ENCODE measurements at regions not wholly inside any gene's neighbourhood (a gene's known extent, or its start where the extent isn't known, plus 50 kb on each side); places are given as distances from the start of the nearest gene placed in this dataset.

- in situ Hi-C loops (cut with MboI; ENCODE audit: low pct_unique_long_range_greater_than_20kb in 2 of 9, low sequenced_read_pairs in 9 of 9, unreplicated experiment in 9 of 9) = loop anchor here in 1 of 9 experiments (25.0 kb wide), 1 partner anchor 109 kb away; no protein-coding TSS in a partner anchor
- ATAC-seq (replicated peaks in 6 of 8) = peak in 5 of 8 experiments; percentile 32 to 96 (median 40)
- no peaks in the 10 kb centered on the region for H3K4me1 ChIP-seq (replicated peaks in 1 of 2)
- WGBS, 10 experiments = 14 to 76% (median 56%) methylated on average over 1 to 6 of the region's 7 CpGs; no CpG with 5 or more reads in 2 of the 10 experiments
- H3K4me3 ChIP-seq = no peak overlapping the region
- H3K27ac ChIP-seq = no peak overlapping the region
Observed at GRCh38 chr9:31471010-31471409, 913.4 kb upstream of the ACO1 start.

- H3K4me1 ChIP-seq (replicated peaks in 1 of 2) = no peaks in the 10 kb centered on the region
- H3K4me3 ChIP-seq = no peak overlapping the region
- no peak for ATAC-seq (replicated peaks in 6 of 8)
- no peak overlapping the region for H3K27ac ChIP-seq
- in situ Hi-C loops (cut with MboI; ENCODE audit: low pct_unique_long_range_greater_than_20kb in 2 of 9, low sequenced_read_pairs in 9 of 9, unreplicated experiment in 9 of 9) = no loop called here
Observed at GRCh38 chr9:31486630-31487029, 897.8 kb upstream of the ACO1 start.

GRCh38 chr9:31490551-31491106, 893.8 kb upstream of the ACO1 start:
- H3K27ac ChIP-seq = no peak overlapping the region
- no peak for ATAC-seq (replicated peaks in 6 of 8)
- in situ Hi-C loops (cut with MboI; ENCODE audit: low pct_unique_long_range_greater_than_20kb in 2 of 9, low sequenced_read_pairs in 9 of 9, unreplicated experiment in 9 of 9) = no loop called here
- no peak overlapping the region for H3K4me3 ChIP-seq
- H3K4me1 ChIP-seq (replicated peaks in 1 of 2) = peaks cover 0 to 3% of the 10 kb centered on the region in 2 donors
- 0 to 94% (median 72%) methylated on average over 2 to 4 of the region's 4 CpGs for WGBS, 10 experiments

- H3K4me3 ChIP-seq = no peak overlapping the region
- 0 to 44% (median 0%) methylated on average over 1 of the region's 1 CpG; no CpG with 5 or more reads in 2 of the 10 experiments for WGBS, 10 experiments
- ATAC-seq (replicated peaks in 6 of 8) = no peak
- in situ Hi-C loops (cut with MboI; ENCODE audit: low pct_unique_long_range_greater_than_20kb in 2 of 9, low sequenced_read_pairs in 9 of 9, unreplicated experiment in 9 of 9) = no loop called here
- H3K27ac ChIP-seq = no peak overlapping the region
- H3K4me1 ChIP-seq (replicated peaks in 1 of 2) = peaks cover 0 to 3% of the 10 kb centered on the region in 2 donors
Observed at GRCh38 chr9:31492229-31492628, 892.2 kb upstream of the ACO1 start.

GRCh38 chr9:31500422-31500821, 884.0 kb upstream of the ACO1 start:
- in situ Hi-C loops (cut with MboI; ENCODE audit: low pct_unique_long_range_greater_than_20kb in 2 of 9, low sequenced_read_pairs in 9 of 9, unreplicated experiment in 9 of 9) = no loop called here
- H3K27ac ChIP-seq = no peak overlapping the region
- 0 to 89% (median 67%) methylated on average over 1 of the region's 1 CpG; no CpG with 5 or more reads in 3 of the 10 experiments for WGBS, 10 experiments
- ATAC-seq (replicated peaks in 6 of 8) = no peak
- H3K4me3 ChIP-seq = no peak overlapping the region
- no peaks in the 10 kb centered on the region for H3K4me1 ChIP-seq (replicated peaks in 1 of 2)

GRCh38 chr9:31519011-31519410, 865.4 kb upstream of the ACO1 start:
- no peak for ATAC-seq (replicated peaks in 6 of 8)
- in situ Hi-C loops (cut with MboI; ENCODE audit: low pct_unique_long_range_greater_than_20kb in 2 of 9, low sequenced_read_pairs in 9 of 9, unreplicated experiment in 9 of 9) = no loop called here
- 0 to 100% (median 80%) methylated on average over 1 to 5 of the region's 6 CpGs; no CpG with 5 or more reads in 3 of the 10 experiments for WGBS, 10 experiments
- Histone ChIP-seq H3K4me3 (no peak overlapping the region), H3K4me1 (replicated peaks in 1 of 2) (no peaks in the 10 kb centered on the region), H3K27ac (no peak overlapping the region)

GRCh38 chr9:31519424-31519823, 865.0 kb upstream of the ACO1 start:
- no peak overlapping the region for H3K4me3 ChIP-seq
- ATAC-seq (replicated peaks in 6 of 8) = no peak
- no peak overlapping the region for H3K27ac ChIP-seq
- no peaks in the 10 kb centered on the region for H3K4me1 ChIP-seq (replicated peaks in 1 of 2)
- WGBS, 10 experiments = 0 to 81% (median 13%) methylated on average over 1 to 4 of the region's 5 CpGs; no CpG with 5 or more reads in 3 of the 10 experiments
- in situ Hi-C loops (cut with MboI; ENCODE audit: low pct_unique_long_range_greater_than_20kb in 2 of 9, low sequenced_read_pairs in 9 of 9, unreplicated experiment in 9 of 9) = no loop called here

- in situ Hi-C loops (cut with MboI; ENCODE audit: low pct_unique_long_range_greater_than_20kb in 2 of 9, low sequenced_read_pairs in 9 of 9, unreplicated experiment in 9 of 9) = no loop called here
Observed at GRCh38 chr9:31519826-31520225, 864.6 kb upstream of the ACO1 start.

GRCh38 chr9:31520301-31521085, 864.0 kb upstream of the ACO1 start:
- no peak overlapping the region for H3K4me3 ChIP-seq
- peak in 1 of 8 experiments; percentile 39 for ATAC-seq (replicated peaks in 6 of 8)
- 0 to 95% (median 72%) methylated on average over 2 to 3 of the region's 3 CpGs for WGBS, 10 experiments
- in situ Hi-C loops (cut with MboI; ENCODE audit: low pct_unique_long_range_greater_than_20kb in 2 of 9, low sequenced_read_pairs in 9 of 9, unreplicated experiment in 9 of 9) = no loop called here
- H3K27ac ChIP-seq = no peak overlapping the region
- H3K4me1 ChIP-seq (replicated peaks in 1 of 2) = no peaks in the 10 kb centered on the region

More at GRCh38 chr9:31519826-31520225, 864.6 kb upstream of the ACO1 start:
- Histone ChIP-seq H3K4me1 (replicated peaks in 1 of 2) (no peaks in the 10 kb centered on the region), H3K27ac (no peak overlapping the region), H3K4me3 (no peak overlapping the region)
- WGBS, 10 experiments = 3 to 100% (median 86%) methylated on average over 2 of the region's 2 CpGs; no CpG with 5 or more reads in 1 of the 10 experiments
- no peak for ATAC-seq (replicated peaks in 6 of 8)

- WGBS, 10 experiments = 0 to 100% (median 60%) methylated on average over 1 to 2 of the region's 2 CpGs; no CpG with 5 or more reads in 3 of the 10 experiments
- peaks cover 0 to 5% of the 10 kb centered on the region in 2 donors for H3K4me1 ChIP-seq (replicated peaks in 1 of 2)
- H3K4me3 ChIP-seq = no peak overlapping the region
- no peak overlapping the region for H3K27ac ChIP-seq
- in situ Hi-C loops (cut with MboI; ENCODE audit: low pct_unique_long_range_greater_than_20kb in 2 of 9, low sequenced_read_pairs in 9 of 9, unreplicated experiment in 9 of 9) = no loop called here
- peak in 2 of 8 experiments; percentile 26 to 29 for ATAC-seq (replicated peaks in 6 of 8)
Observed at GRCh38 chr9:31535651-31536050, 848.8 kb upstream of the ACO1 start.

GRCh38 chr9:31536471-31536870, 848.0 kb upstream of the ACO1 start:
- Histone ChIP-seq H3K4me1 (replicated peaks in 1 of 2) (peaks cover under 1 to 7% of the 10 kb centered on the region in 2 donors), H3K4me3 (no peak overlapping the region), H3K27ac (no peak overlapping the region)
- 0 to 100% (median 77%) methylated on average over 2 to 4 of the region's 4 CpGs for WGBS, 10 experiments
- in situ Hi-C loops (cut with MboI; ENCODE audit: low pct_unique_long_range_greater_than_20kb in 2 of 9, low sequenced_read_pairs in 9 of 9, unreplicated experiment in 9 of 9) = no loop called here
- ATAC-seq (replicated peaks in 6 of 8) = no peak

- Histone ChIP-seq H3K27ac (no peak overlapping the region), H3K4me3 (no peak overlapping the region), H3K4me1 (replicated peaks in 1 of 2) (peaks cover 8 to 18% of the 10 kb centered on the region in 2 donors)
- in situ Hi-C loops (cut with MboI; ENCODE audit: low pct_unique_long_range_greater_than_20kb in 2 of 9, low sequenced_read_pairs in 9 of 9, unreplicated experiment in 9 of 9) = no loop called here
- 0 to 62% (median 31%) methylated on average over 2 to 4 of the region's 4 CpGs for WGBS, 10 experiments
- peak in 5 of 8 experiments; percentile 41 to 77 (median 49) for ATAC-seq (replicated peaks in 6 of 8)
Observed at GRCh38 chr9:31541721-31542281, 842.6 kb upstream of the ACO1 start.

GRCh38 chr9:31542384-31543055, 841.9 kb upstream of the ACO1 start:
- peak in 6 of 8 experiments; percentile 24 to 80 (median 74) for ATAC-seq (replicated peaks in 6 of 8)
- in situ Hi-C loops (cut with MboI; ENCODE audit: low pct_unique_long_range_greater_than_20kb in 2 of 9, low sequenced_read_pairs in 9 of 9, unreplicated experiment in 9 of 9) = no loop called here
- WGBS, 10 experiments = 0 to 87% (median 28%) methylated on average over 1 to 5 of the region's 5 CpGs
- H3K4me3 ChIP-seq = no peak overlapping the region
- H3K4me1 ChIP-seq (replicated peaks in 1 of 2) = peaks cover 8 to 18% of the 10 kb centered on the region in 2 donors
- peak overlapping the region in 1 of 2 donors; percentile 34 for H3K27ac ChIP-seq

Data from motor neuron (in vitro differentiated cells).